Activated T-cell treated with anti-CD3 and anti-CD28 coated beads, Interleukin-2, amount 50 U/mL, for 4 hours (primary cell): ENCODE measurements at regions not wholly inside any gene's neighbourhood (a gene's known extent, or its start where the extent isn't known, plus 50 kb on each side); places are given as distances from the start of the nearest gene placed in this dataset.
A peak's percentile ranks its signal among the peaks of the same experiment; 100 is the strongest.

Source experiments
- ATAC-seq, 2 donors: fragments of 200-7000 bp; cut with Tn5 transposase; one replicate each; pipeline ENCODE4 v1.10.0; 2021
- DNase-seq: peaks from one replicate; pipeline ENCODE4 v3.0.0-alpha.2; 2020
- H3K27me3 Mint-ChIP-seq: one replicate; pipeline ENCODE4 v1.8.0; 2021; ENCODE audit warnings: low read depth, mixed read lengths
- H3K36me3 Mint-ChIP-seq: one replicate; pipeline ENCODE4 v1.8.0; 2022; ENCODE audit warnings: mixed read lengths; ENCODE audit not compliant: insufficient read depth
- H3K4me1 Mint-ChIP-seq: one replicate; pipeline ENCODE4 v1.8.0; 2021; ENCODE audit warnings: low read depth, mixed read lengths
- H3K4me3 Mint-ChIP-seq: one replicate; pipeline ENCODE4 v1.8.0; 2021; ENCODE audit warnings: mild to moderate bottlenecking, moderate library complexity, mixed read lengths
- H3K9me3 Mint-ChIP-seq: one replicate; pipeline ENCODE4 v1.8.0; 2021; ENCODE audit warnings: mixed read lengths

- peaks cover 6% of the 10 kb centered on the region for H3K4me1 Mint-ChIP-seq
- H3K27me3 Mint-ChIP-seq, result no peaks in the 10 kb centered on the region
- no peaks in the 10 kb centered on the region for H3K36me3 Mint-ChIP-seq
- ATAC-seq (no peak), DNase-seq (no peak)
- no peaks in the 10 kb centered on the region for H3K9me3 Mint-ChIP-seq
- H3K4me3 Mint-ChIP-seq, result no peak overlapping the region
These were observed 144.8 kb downstream of the BCOR start for GRCh38 chrX:39952989-39953388.

- DNase-seq (no peak), ATAC-seq (no peak)
- Mint-ChIP-seq H3K4me1 (peaks cover 6% of the 10 kb centered on the region), H3K36me3 (no peaks in the 10 kb centered on the region), H3K9me3 (no peaks in the 10 kb centered on the region), H3K4me3 (no peak overlapping the region), H3K27me3 (no peaks in the 10 kb centered on the region)
These were observed 143.9 kb downstream of the BCOR start for GRCh38 chrX:39953879-39954278.

- Mint-ChIP-seq H3K4me3 (no peak overlapping the region), H3K4me1 (peaks cover 6% of the 10 kb centered on the region), H3K27me3 (no peaks in the 10 kb centered on the region), H3K9me3 (no peaks in the 10 kb centered on the region), H3K36me3 (no peaks in the 10 kb centered on the region)
- no peak for DNase-seq
- ATAC-seq, result no peak
These were observed 142.9 kb downstream of the BCOR start for GRCh38 chrX:39954851-39955250.

DNA sequence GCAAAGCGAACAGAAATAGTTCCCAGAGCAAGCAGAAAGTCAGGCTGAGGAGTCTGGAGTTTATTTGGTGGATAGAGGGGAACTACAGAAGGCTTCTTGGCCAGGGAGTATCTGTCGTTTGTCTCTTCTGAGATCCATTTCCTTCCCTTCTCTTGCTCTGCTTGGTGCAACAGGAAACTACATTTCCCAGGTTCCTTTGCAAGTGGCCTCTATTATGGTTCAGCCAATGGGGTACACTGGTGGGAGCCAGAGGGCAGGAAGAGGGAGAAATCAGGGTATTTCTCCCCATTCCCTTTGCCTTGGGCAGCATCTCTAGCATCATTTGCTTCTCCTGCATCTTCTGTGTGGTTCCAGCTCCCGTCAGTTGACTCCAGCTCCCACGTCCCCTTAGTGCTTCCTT lies 142.1 kb downstream of the BCOR start:
- Mint-ChIP-seq H3K27me3 (no peaks in the 10 kb centered on the region), H3K4me3 (no peak overlapping the region), H3K9me3 (no peaks in the 10 kb centered on the region), H3K4me1 (peaks cover 6% of the 10 kb centered on the region), H3K36me3 (no peaks in the 10 kb centered on the region)
- no peak for DNase-seq
- ATAC-seq, result no peak

- Mint-ChIP-seq H3K4me3 (no peak overlapping the region), H3K36me3 (no peaks in the 10 kb centered on the region), H3K27me3 (no peaks in the 10 kb centered on the region), H3K4me1 (peaks cover 6% of the 10 kb centered on the region), H3K9me3 (no peaks in the 10 kb centered on the region)
- ATAC-seq (no peak), DNase-seq (no peak)
These were observed 140.9 kb downstream of the BCOR start for GRCh38 chrX:39956803-39957394.

- ATAC-seq, result no peak
- Mint-ChIP-seq H3K9me3 (no peaks in the 10 kb centered on the region), H3K27me3 (no peaks in the 10 kb centered on the region), H3K4me3 (no peak overlapping the region), H3K36me3 (no peaks in the 10 kb centered on the region), H3K4me1 (peaks cover 6% of the 10 kb centered on the region)
- no peak for DNase-seq
These were observed 139.8 kb downstream of the BCOR start for GRCh38 chrX:39957816-39958566.

DNA sequence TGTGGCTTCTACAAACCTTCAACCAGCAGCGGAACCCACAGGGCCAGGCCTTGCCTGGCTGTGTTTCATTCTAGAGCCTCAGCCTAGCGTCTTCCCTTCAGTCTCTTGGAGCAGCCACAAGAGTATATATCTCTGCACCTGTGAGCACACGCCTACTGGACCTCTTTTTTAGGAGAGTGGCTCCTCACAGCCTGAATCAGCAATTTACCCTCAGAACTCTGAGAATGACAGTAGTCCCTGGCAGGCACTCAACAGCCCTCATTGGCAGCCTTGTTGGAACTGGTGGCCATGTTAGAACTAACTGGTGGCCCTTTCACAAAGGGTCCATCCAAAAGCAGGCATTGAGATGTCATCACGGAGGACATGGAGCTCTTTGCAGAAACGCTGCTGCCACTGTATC lies 138.9 kb downstream of the BCOR start:
- Mint-ChIP-seq H3K27me3 (no peaks in the 10 kb centered on the region), H3K9me3 (no peaks in the 10 kb centered on the region), H3K4me1 (peaks cover 6% of the 10 kb centered on the region), H3K4me3 (no peak overlapping the region), H3K36me3 (no peaks in the 10 kb centered on the region)
- DNase-seq (no peak), ATAC-seq (no peak)

GRCh38 chrX:39960219-39960618 lies 137.5 kb downstream of the BCOR start:
- no peaks in the 10 kb centered on the region for H3K9me3 Mint-ChIP-seq
- DNase-seq, result no peak
- H3K36me3 Mint-ChIP-seq, result no peaks in the 10 kb centered on the region
- peaks cover 3% of the 10 kb centered on the region for H3K4me1 Mint-ChIP-seq
- ATAC-seq, result no peak
- no peak overlapping the region for H3K4me3 Mint-ChIP-seq
- H3K27me3 Mint-ChIP-seq, result no peaks in the 10 kb centered on the region

- ATAC-seq, result no peak
These were observed 136.3 kb downstream of the BCOR start for GRCh38 chrX:39961441-39961840.

GRCh38 chrX:39965051-39965573 lies 132.6 kb downstream of the BCOR start:
- peaks cover 14% of the 10 kb centered on the region for H3K4me1 Mint-ChIP-seq
- H3K36me3 Mint-ChIP-seq, result no peaks in the 10 kb centered on the region
- no peaks in the 10 kb centered on the region for H3K27me3 Mint-ChIP-seq
- H3K4me3 Mint-ChIP-seq, result no peak overlapping the region
- ATAC-seq (no peak), DNase-seq (no peak)
- H3K9me3 Mint-ChIP-seq, result no peaks in the 10 kb centered on the region

More at GRCh38 chrX:39961441-39961840, 136.3 kb downstream of the BCOR start:
- no peak for DNase-seq
- Mint-ChIP-seq H3K4me1 (no peaks in the 10 kb centered on the region), H3K9me3 (no peaks in the 10 kb centered on the region), H3K27me3 (no peaks in the 10 kb centered on the region), H3K36me3 (no peaks in the 10 kb centered on the region), H3K4me3 (no peak overlapping the region)

DNA sequence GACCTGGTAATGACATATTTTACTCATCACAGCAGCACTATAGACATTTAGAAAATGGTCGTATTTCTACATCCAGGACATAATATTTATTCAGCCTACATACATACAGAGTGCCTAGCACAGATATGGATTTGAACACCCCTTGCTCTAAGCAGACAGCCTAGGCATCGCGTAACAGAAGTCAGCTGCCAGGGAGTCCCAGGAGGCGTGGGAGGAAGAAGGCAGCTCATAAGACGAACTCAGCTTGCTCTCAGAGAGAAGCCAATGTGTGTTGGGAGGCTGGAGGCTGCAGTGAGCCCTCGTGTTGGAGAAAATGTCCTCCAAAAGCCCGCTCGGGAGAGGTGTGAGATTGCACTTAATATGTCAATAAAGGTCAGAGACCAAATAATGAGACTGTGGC lies 131.6 kb downstream of the BCOR start:
- Mint-ChIP-seq H3K4me1 (peaks cover 17% of the 10 kb centered on the region), H3K9me3 (peaks cover 5% of the 10 kb centered on the region), H3K36me3 (no peaks in the 10 kb centered on the region), H3K27me3 (no peaks in the 10 kb centered on the region), H3K4me3 (no peak overlapping the region)
- ATAC-seq (no peak), DNase-seq (no peak)

DNA sequence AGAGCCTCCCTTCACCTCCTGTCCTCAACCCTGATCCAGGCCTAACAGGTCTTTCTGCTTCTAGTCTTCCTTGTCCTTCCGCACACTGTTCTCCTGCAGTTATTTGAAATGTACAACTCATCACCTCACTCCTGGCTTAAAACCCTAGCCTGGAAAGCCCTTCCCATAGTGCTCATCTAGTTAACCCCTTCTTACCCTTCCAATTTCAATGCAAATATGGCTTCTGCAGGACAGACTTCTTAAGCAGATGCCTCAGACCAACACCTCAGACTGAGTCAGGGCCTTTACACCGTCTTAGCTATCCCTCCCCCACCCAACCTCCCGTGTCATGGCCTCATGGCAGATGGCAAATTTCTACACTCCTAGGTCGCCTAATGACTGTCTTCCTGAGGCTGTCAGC lies 130.4 kb downstream of the BCOR start:
- ATAC-seq, result no peak
- H3K36me3 Mint-ChIP-seq, result no peaks in the 10 kb centered on the region
- H3K4me1 Mint-ChIP-seq, result peaks cover 17% of the 10 kb centered on the region
- H3K9me3 Mint-ChIP-seq, result peaks cover 8% of the 10 kb centered on the region
- no peak for DNase-seq
- H3K4me3 Mint-ChIP-seq, result no peak overlapping the region
- H3K27me3 Mint-ChIP-seq, result no peaks in the 10 kb centered on the region

DNA sequence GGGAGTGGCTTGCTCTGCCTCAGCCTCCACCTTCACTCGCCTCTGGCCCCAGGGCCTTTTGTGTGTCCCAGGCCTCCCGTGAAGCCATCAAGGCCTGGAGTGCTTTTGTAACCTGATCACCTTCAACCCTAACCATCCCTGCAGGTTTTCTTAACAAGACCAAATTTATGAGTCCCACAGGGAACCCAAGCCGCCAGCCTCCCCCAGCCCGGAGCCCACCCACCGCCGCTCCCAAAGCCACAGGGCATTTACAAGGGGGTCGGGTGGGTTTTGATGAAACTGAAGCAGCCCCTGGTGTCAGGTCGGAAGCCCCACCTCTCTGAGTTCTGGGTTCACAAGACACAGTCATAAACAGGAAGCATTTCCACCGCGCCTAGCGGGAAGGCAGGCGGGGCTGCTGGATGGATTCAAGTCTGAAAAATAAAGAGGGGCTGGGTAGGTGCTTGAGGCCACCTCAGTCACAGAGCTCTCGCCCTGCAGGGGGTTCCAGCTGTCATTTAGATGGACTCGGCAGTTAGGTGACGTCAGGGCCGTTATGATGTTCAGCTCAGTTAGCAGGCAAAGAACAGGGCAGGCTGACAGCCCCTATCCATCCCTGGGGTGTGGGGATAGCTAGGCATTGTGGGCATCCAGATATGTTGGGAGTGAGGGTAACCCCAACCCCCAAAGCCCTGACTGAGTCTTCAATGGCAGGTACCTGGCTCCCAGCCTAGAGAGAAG lies 128.5 kb downstream of the BCOR start:
- Mint-ChIP-seq H3K36me3 (no peaks in the 10 kb centered on the region), H3K27me3 (no peaks in the 10 kb centered on the region), H3K4me3 (no peak overlapping the region), H3K9me3 (peaks cover 8% of the 10 kb centered on the region), H3K4me1 (peaks cover 17% of the 10 kb centered on the region)
- ATAC-seq (peak in 1 of 2 donors; percentile 25), DNase-seq (no peak)

GRCh38 chrX:39969819-39970504 lies 127.8 kb downstream of the BCOR start:
- DNase-seq (no peak), ATAC-seq (no peak)
- no peaks in the 10 kb centered on the region for H3K36me3 Mint-ChIP-seq
- peaks cover 17% of the 10 kb centered on the region for H3K4me1 Mint-ChIP-seq
- peaks cover 8% of the 10 kb centered on the region for H3K9me3 Mint-ChIP-seq
- no peaks in the 10 kb centered on the region for H3K27me3 Mint-ChIP-seq
- H3K4me3 Mint-ChIP-seq, result no peak overlapping the region
